GM12874 (cell line): ENCODE measurements at regions not wholly inside any gene's neighbourhood (a gene's known extent, or its start where the extent isn't known, plus 50 kb on each side); places are given as distances from the start of the nearest gene placed in this dataset.

Experiments used
- CTCF ChIP-seq: IDR thresholded peaks from 2 replicates; pipeline ENCODE4 v1.5.1; 2011; ENCODE audit warnings: low read depth, mild to moderate bottlenecking, control low read depth, low read length, moderate library complexity; ENCODE audit not compliant: insufficient read depth

GRCh38 chr10:125489731-125490130 lies 193.2 kb downstream of the TEX36 start:
- no peak for TF ChIP-seq CTCF

GRCh38 chr10:125485665-125486064 lies 197.3 kb downstream of the TEX36 start:
- TF ChIP-seq CTCF, result no peak

- no peak for TF ChIP-seq CTCF
Measured at GRCh38 chr10:125484035-125484732, 198.8 kb downstream of the TEX36 start.

- no peak for TF ChIP-seq CTCF
Measured at GRCh38 chr10:125482637-125483036, 200.3 kb downstream of the TEX36 start.

GRCh38 chr10:125482108-125482507 lies 200.9 kb downstream of the TEX36 start:
- no peak for TF ChIP-seq CTCF

- no peak for TF ChIP-seq CTCF
Measured at GRCh38 chr10:125479059-125479458, 203.9 kb downstream of the TEX36 start.

- TF ChIP-seq CTCF, result no peak
Measured at GRCh38 chr10:125475815-125476214, 207.1 kb downstream of the TEX36 start.
